HAP-1 (cell line): ENCODE measurements at regions not wholly inside any gene's neighbourhood (a gene's known extent, or its start where the extent isn't known, plus 50 kb on each side); places are given as distances from the start of the nearest gene placed in this dataset.
"Not testable (repeated sequence)": the region's sequence is repeated elsewhere in the genome, so short reads cannot be mapped to it uniquely, and the experiment has no call there.

ENCODE experiments used
- DNase-seq, 2 experiments: peaks; one replicate each; pipeline ENCODE4 v3.0.0-alpha.2; 2016 to 2020; ENCODE audit warnings: low spot score in 2 of 2
- H3K27me3 ChIP-seq: fragments of 250-450 bp; sonication (Bioruptor Pico); 2 replicates; pipeline ENCODE4 v1.5.1; 2020; ENCODE audit warnings: low read depth, mild to moderate bottlenecking, moderate library complexity
- H3K36me3 ChIP-seq: fragments of 250-450 bp; sonication (Bioruptor Pico); replicated peaks from 2 replicates; pipeline ENCODE4 v1.5.1; 2020; ENCODE audit warnings: mild to moderate bottlenecking
- H3K4me1 ChIP-seq: fragments of 250-450 bp; sonication (Bioruptor Pico); 2 replicates; pipeline ENCODE4 v1.5.1; 2020; ENCODE audit warnings: mild to moderate bottlenecking
- H3K4me3 ChIP-seq: fragments of 250-450 bp; sonication (Bioruptor Pico); 2 replicates; pipeline ENCODE4 v1.5.1; 2020; ENCODE audit warnings: mild to moderate bottlenecking, moderate library complexity
- H3K9me3 ChIP-seq: fragments of 250-450 bp; sonication (Bioruptor Pico); 2 replicates; pipeline ENCODE4 v1.5.1; 2020; ENCODE audit warnings: mild to moderate bottlenecking, moderate library complexity
- in situ Hi-C: fragments of 300-500 bp; cut with MboI; formaldehyde crosslinking; loops from 3 replicates; pipeline ENCODE4 v1.14.3; 2020; ENCODE audit warnings: low sequenced_read_pairs, inconsistent platforms, mixed read lengths

DNA sequence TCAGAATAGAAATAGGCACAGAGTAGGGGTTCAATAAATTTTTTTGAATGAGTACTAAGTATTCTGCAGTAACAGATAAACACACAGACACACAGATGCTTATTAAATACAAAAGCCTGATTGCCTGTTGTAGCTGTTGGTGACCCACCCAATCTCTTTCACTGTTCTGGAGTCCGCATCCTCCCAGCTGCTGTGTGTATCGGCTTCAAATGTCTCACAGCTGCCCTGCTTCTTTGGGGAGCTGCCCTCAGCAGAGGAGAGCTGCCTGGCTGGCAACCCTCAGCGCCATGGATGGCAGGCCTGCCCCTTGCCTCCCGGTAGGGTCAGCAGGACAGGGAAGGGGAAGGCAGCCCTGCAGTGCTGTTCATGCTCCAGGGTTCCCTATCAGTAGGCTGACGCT lies 50.5 kb upstream of the PRNP start:
- Histone ChIP-seq H3K4me1 (peaks cover 3% of the 10 kb centered on the region; the same call in 1 of the 2 replicates), H3K4me3 (no peak overlapping the region), H3K27me3 (no peaks in the 10 kb centered on the region), H3K9me3 (no peaks in the 10 kb centered on the region), H3K36me3 (no peaks in the 10 kb centered on the region)
- no peak for DNase-seq
- in situ Hi-C loops: no loop called here

DNA sequence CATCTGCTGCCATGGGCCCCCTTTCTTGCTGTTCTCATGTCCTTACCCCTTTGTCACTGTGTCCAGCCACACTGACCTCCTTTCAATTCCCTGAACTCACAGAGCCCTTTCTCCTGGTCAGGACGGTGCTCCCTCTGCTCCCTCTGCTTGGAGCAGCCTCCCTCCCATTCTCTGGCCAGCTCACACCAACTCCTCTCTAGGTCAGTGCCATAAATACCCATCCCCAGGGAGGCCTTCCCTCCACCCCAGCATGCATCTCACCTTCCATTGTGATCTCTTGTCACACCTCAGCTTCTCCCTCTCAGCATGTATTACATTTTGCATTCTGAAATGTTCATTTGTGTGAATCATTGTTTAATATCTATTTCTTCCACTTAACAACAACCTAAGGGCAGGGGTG lies 50.9 kb upstream of the PRNP start:
- Histone ChIP-seq H3K4me3 (no peak overlapping the region), H3K9me3 (no peaks in the 10 kb centered on the region), H3K36me3 (no peaks in the 10 kb centered on the region), H3K27me3 (no peaks in the 10 kb centered on the region), H3K4me1 (peaks cover 3% of the 10 kb centered on the region; the same call in 1 of the 2 replicates)
- DNase-seq: no peak
- in situ Hi-C loops: no loop called here

DNA sequence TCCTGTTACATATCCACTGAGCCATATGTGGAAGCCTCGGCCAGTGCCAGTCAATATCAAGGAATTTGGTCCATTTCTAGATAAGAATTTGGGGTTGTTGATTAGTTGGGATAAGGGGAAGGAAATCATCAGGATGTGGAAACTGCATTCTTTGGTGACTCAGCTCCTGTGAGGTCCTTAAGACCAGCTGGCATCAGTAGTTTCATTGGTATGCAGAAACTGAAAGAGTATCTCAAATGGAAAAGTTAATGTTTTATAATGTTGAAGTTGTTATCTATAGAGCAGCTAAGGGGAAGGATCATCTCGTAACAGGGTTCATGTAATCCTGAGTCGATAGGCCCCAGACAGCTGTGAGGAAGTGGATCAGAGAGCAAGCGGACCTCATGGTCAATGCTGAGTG lies 52.5 kb upstream of the PRNP start:
- Histone ChIP-seq H3K36me3 (no peaks in the 10 kb centered on the region), H3K27me3 (no peaks in the 10 kb centered on the region), H3K9me3 (no peaks in the 10 kb centered on the region), H3K4me3 (no peak overlapping the region), H3K4me1 (peaks cover 3% of the 10 kb centered on the region; the same call in 1 of the 2 replicates)
- in situ Hi-C loops: no loop called here
- DNase-seq: no peak

DNA sequence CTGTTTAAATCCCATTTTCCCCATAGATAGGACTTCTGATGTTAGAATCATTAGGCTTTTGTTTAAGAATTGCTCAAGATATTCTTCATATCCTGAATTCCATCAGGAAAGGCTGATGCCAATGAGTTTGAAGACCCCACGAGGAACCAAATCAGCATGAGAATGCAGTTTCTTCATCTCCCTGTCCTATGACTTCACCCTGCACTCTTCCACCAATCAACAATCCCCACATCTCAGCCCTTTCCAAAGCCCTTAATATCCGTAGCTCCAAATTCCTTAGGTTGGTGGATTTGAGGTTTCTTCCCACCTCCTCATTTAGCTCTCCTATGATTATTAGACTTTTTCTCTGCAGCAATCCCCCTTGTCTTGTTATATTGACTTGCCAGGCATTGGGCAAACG lies 52.9 kb upstream of the PRNP start:
- no peaks in the 10 kb centered on the region for H3K36me3 ChIP-seq
- H3K4me3 ChIP-seq: no peak overlapping the region
- in situ Hi-C loops: no loop called here
- peaks cover 3% of the 10 kb centered on the region; the same call in 1 of the 2 replicates for H3K4me1 ChIP-seq
- no peaks in the 10 kb centered on the region for H3K27me3 ChIP-seq
- no peaks in the 10 kb centered on the region for H3K9me3 ChIP-seq
- no peak for DNase-seq

DNA sequence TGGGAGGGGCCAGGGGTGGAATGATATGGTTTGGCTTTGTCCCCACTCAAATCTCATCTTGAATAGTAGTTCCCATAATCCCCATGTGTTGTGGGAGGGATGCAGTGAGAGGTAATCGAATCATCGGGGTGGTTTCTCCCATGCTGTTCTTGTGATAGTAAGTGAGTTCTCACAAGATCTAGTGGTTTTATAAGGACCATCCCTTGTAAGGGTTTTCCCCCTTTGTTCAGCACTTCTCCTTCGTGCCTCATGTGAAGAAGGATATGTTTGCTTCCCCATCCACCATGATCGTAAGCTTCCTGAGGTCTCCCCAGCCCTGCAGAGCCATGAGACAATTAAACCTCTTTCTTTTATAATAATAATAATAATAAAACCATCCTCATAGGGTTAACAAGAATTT lies 53.4 kb upstream of the PRNP start:
- no peaks in the 10 kb centered on the region for H3K36me3 ChIP-seq
- no peak overlapping the region for H3K4me3 ChIP-seq
- H3K4me1 ChIP-seq: peaks cover 3% of the 10 kb centered on the region; the same call in 1 of the 2 replicates
- no peaks in the 10 kb centered on the region for H3K9me3 ChIP-seq
- H3K27me3 ChIP-seq: no peaks in the 10 kb centered on the region
- no peak for DNase-seq
- in situ Hi-C loops: no loop called here

DNA sequence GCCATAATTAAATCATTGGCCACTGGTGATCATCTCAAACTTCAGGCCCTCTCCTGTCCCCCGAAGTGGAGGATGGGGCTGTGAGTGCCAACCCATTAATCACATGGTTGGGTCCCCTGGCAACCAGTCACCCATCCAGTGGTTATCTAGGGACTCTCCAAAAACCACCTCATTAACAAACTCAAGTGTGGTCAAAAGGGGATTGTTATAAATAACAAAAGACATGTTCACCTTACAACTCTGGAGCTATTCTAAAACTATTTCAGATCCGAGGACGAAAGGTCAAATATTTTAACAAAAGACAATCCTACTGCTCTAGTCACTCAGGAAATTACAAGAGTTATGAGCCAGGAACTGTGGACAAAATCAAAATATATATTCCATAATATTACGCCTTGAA lies 60.0 kb upstream of the PRNP start:
- Histone ChIP-seq H3K27me3 (no peaks in the 10 kb centered on the region), H3K4me1 (no peaks in the 10 kb centered on the region), H3K36me3 (no peaks in the 10 kb centered on the region), H3K4me3 (no peak overlapping the region), H3K9me3 (no peaks in the 10 kb centered on the region)
- in situ Hi-C loops: no loop called here
- no peak for DNase-seq

DNA sequence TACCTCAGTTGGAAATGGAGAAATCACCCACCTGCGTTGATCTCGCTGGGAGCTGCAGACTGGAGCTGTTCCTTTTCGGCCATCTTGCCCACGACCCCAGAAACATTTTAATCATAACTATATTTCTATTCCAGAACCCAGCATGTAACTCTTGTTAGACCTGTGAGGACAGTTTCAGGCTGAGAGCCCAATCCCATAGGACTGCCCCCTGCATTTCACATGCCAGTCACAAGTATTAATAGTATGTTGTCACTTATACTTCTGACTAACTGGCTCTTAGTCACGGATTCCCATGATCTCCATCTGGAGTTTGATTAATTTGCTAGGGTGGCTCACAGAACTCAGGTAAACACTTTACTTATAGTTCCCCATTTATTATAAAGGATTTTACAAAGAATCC lies 60.6 kb upstream of the PRNP start:
- DNase-seq: no peak
- H3K36me3 ChIP-seq: no peaks in the 10 kb centered on the region
- H3K27me3 ChIP-seq: no peaks in the 10 kb centered on the region
- H3K4me1 ChIP-seq: no peaks in the 10 kb centered on the region
- no peaks in the 10 kb centered on the region for H3K9me3 ChIP-seq
- in situ Hi-C loops: no loop called here
- no peak overlapping the region for H3K4me3 ChIP-seq

DNA sequence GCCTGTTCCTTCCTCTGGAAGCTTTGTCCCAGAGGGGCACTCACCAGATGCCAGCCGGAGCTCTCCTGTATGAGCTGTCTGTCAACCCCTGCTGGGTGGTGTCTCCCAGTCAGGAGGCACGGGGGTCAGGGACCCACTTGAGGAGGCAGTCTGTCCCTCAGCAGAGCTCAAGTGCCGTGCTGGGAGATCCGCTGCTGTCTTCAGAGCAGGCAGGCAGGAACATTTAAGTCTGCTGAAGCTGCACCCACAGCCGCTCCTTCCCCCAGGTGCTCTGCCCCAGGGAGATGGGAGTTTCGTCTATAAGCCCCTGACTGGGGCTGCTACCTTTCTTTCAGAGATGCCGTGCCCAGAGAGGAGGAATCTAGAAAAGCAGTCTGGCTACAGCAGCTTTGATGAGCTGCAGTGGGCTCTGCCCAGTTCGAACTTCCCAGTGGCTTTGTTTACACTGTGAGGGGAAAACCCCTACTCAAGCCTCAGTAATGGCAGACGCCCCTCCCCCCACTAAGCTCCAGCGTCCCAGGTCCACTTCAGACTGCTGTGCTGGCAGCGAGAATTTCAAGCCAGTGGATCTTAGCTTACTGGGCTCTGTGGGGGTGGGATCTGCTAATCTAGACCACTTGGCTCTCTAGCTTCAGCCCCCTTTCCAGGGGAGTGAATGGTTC lies 61.5 kb upstream of the PRNP start:
- H3K9me3 ChIP-seq, H3K4me1 ChIP-seq, H3K4me3 ChIP-seq, H3K36me3 ChIP-seq, DNase-seq, H3K27me3 ChIP-seq: not testable (repeated sequence)
- in situ Hi-C loops: loop anchor here (25.0 kb wide), 2 partner anchors 337 to 462 kb away; no protein-coding TSS in a partner anchor

DNA sequence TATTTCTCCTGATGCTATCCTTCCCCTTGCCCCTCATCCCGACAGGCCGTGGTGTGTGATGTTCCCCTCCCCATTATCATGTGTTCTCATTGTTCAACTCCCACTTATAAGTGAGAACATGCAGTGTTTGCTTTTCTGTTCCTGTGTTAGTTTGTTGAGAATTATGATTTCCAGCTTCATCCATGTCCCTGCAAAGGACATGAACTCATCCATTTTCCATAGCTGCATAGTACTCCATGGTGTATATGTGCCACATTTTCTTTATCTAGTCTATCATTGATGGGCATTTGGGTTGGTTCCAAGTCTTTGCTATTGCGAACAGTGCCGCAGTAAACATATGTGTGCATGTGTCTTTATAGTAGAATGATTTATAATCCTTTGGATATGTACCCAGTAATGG lies 67.1 kb upstream of the PRNP start:
- DNase-seq, H3K4me1 ChIP-seq, H3K27me3 ChIP-seq, H3K9me3 ChIP-seq, H3K36me3 ChIP-seq, H3K4me3 ChIP-seq: not testable (repeated sequence)
- in situ Hi-C loops: loop anchor here (25.0 kb wide), 2 partner anchors 343 to 468 kb away; no protein-coding TSS in a partner anchor

DNA sequence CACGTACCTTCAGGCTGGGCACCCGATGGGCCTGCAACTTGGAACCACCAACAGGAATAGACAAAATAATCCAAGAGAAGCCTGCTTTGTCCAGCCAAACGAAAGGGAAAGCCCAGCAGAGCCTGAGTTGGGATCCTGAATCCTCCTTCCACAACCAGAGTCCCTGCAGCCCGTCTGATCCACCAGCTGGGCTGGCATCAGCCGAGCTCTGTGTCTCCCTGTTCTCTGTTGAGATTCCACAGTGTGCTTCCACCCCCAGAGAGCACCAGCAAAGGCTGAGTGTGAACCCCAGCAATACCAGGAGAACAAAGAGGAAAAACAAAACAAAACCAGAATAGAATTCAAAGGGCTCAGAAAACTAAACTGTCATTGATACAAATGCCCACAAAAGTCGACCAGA lies 68.8 kb upstream of the PRNP start:
- Histone ChIP-seq H3K9me3 (no peaks in the 10 kb centered on the region), H3K4me1 (no peaks in the 10 kb centered on the region), H3K27me3 (no peaks in the 10 kb centered on the region), H3K4me3 (no peak overlapping the region), H3K36me3 (no peaks in the 10 kb centered on the region)
- in situ Hi-C loops: loop anchor here (25.0 kb wide), 2 partner anchors 345 to 470 kb away; no protein-coding TSS in a partner anchor
- DNase-seq: no peak

DNA sequence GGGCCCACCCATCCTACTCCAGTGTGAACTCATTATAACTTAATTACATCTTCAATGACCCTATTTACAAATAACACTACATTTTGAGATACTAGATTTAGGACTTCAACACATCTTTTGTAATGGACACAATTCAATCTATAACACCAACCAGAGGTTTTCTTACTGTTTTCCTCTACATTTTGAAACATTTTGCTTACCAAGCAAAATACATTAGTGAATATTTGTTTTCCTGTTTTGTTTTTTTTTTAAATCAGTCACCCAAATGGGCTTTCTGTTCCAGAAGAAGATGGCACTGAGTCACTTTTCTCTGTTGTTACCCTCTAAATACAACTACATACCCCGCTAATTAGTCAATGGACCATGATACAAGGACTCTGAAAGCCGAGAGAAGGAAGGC lies 69.2 kb upstream of the PRNP start:
- DNase-seq: no peak
- no peaks in the 10 kb centered on the region for H3K27me3 ChIP-seq
- no peaks in the 10 kb centered on the region for H3K9me3 ChIP-seq
- H3K36me3 ChIP-seq: no peaks in the 10 kb centered on the region
- H3K4me3 ChIP-seq: no peak overlapping the region
- in situ Hi-C loops: loop anchor here (25.0 kb wide), 2 partner anchors 345 to 470 kb away; no protein-coding TSS in a partner anchor
- H3K4me1 ChIP-seq: no peaks in the 10 kb centered on the region

DNA sequence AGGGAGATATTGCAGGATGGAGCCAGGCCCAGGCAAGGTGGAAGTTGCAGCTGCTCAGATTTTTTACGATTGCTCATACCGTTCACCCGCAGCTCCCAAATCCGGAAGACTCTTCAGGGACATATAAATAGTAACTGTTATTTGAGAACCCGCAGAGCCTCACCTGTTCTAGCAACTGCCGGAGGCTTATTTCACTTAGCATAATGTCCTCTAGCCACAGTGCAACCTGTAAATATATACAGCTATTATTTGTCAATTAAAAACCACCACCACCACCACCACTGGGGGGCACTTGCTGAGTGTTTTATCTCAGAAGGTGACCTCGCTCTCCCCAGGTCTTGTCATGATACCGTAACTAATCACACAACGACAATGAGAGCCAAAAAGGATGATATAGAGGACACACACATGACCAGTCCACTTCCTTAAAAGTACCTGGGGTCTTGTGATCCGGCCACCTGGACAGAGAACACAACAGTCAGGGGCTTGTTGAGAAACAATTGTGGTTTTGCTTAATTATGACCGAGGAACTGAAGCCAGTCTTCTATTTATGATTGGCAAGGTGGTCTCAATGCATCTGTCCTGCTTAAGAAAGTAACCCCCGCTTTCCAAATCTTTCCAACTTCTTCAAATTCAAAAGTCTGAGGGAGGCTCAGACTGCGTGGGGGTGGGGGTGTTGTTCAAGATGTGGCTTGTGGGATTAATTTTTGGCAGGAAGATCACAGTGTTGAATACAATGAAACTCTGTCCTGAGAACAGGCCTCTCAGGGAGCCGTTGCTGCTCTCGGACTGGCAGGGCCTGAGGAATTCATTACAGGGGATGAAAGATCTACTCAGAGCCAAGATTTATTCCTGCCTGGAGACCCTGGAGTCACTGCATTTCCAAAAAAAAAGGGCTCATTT lies 72.3 kb upstream of the PRNP start:
- no peaks in the 10 kb centered on the region for H3K4me1 ChIP-seq
- H3K4me3 ChIP-seq: no peak overlapping the region
- no peaks in the 10 kb centered on the region for H3K9me3 ChIP-seq
- peak in 1 of 2 experiments; percentile 72 for DNase-seq
- in situ Hi-C loops: loop anchor here (5.0 to 25.0 kb wide), 3 partner anchors 103 to 473 kb away; no protein-coding TSS in a partner anchor
- H3K27me3 ChIP-seq: no peaks in the 10 kb centered on the region
- no peaks in the 10 kb centered on the region for H3K36me3 ChIP-seq

DNA sequence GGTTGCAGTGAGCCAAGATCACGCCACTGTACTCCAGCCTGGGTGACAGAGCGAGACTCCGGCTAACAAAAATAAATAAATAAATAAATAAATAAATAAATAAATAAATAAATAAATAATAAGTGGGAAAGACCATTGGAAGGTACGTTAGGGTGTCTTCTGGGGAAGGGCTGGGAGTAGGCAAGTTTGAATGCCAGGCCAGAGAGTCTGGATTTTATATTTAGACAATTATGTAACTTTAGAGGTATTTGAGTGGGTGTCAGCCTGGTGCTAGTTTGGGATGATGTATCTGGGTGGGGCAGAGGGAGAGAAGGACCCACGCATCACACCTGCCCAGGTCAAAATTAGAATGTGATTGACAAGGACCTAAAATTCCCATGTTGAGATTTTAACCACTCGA lies 73.1 kb upstream of the PRNP start:
- H3K27me3 ChIP-seq: no peaks in the 10 kb centered on the region
- no peaks in the 10 kb centered on the region for H3K36me3 ChIP-seq
- in situ Hi-C loops: loop anchor here (5.0 to 25.0 kb wide), 3 partner anchors 104 to 474 kb away; no protein-coding TSS in a partner anchor
- H3K9me3 ChIP-seq: no peaks in the 10 kb centered on the region
- no peak for DNase-seq
- H3K4me3 ChIP-seq: no peak overlapping the region
- no peaks in the 10 kb centered on the region for H3K4me1 ChIP-seq

DNA sequence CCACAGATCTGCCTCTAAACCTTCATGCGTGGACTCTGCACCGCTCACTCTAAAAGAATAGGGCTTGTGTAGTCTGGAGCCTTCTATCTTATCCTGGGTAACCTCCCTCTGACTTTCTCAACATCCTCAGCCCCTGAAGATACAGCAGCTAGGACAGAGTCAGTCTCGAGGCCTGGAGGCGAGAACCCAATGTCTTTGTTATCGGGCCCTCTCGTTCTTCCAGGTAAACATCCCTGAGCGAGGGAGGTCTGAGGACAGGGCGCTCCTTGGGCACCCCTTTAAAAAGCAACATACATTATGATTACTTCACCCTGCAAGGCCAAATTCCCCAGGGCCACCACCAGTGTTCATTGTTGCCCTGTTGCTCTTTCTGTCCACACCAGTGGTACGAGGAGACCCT lies 75.4 kb upstream of the PRNP start:
- in situ Hi-C loops: loop anchor here (5.0 to 25.0 kb wide), 3 partner anchors 106 to 476 kb away; no protein-coding TSS in a partner anchor
- Histone ChIP-seq H3K36me3 (no peaks in the 10 kb centered on the region), H3K4me3 (no peak overlapping the region), H3K4me1 (no peaks in the 10 kb centered on the region), H3K9me3 (no peaks in the 10 kb centered on the region), H3K27me3 (peaks cover 4% of the 10 kb centered on the region; the same call in 1 of the 2 replicates)
- no peak for DNase-seq
